CD4-positive, alpha-beta memory T cell (primary cell): ENCODE measurements at regions not wholly inside any gene's neighbourhood (a gene's known extent, or its start where the extent isn't known, plus 50 kb on each side); places are given as distances from the start of the nearest gene placed in this dataset.

Experiments used
- CTCF ChIA-PET: fragments of 350-600 bp; sonication (Branson Sonifier 250); formaldehyde crosslinking; loops from one replicate; lab custom pipeline; 2021; ENCODE audit warnings: inconsistent platforms; ENCODE audit not compliant: partially characterized antibody; lab: Charles Lee
- POLR2A ChIA-PET: fragments of 350-600 bp; sonication (Branson Sonifier 250); formaldehyde crosslinking; loops from one replicate; lab custom pipeline; 2021; ENCODE audit not compliant: partially characterized antibody; lab: Charles Lee
- DNase-seq, 5 donors: peaks; one replicate each; pipeline versions ENCODE4 v3.0.0 to v3.0.0-alpha.2; 2020 to 2022; ENCODE audit warnings: mixed read lengths in 1 of 5
- H3K27ac ChIP-seq: one replicate; pipeline ENCODE4 v1.7.0; 2013; ENCODE audit warnings: low read depth, low read length
- H3K27me3 ChIP-seq: 2 replicates; pipeline ENCODE4 v1.7.0; 2013; ENCODE audit warnings: mild to moderate bottlenecking, low read length, moderate library complexity; ENCODE audit not compliant: insufficient read depth
- H3K36me3 ChIP-seq: 2 replicates; pipeline ENCODE4 v1.7.0; 2013; ENCODE audit warnings: mild to moderate bottlenecking, low read length, moderate library complexity; ENCODE audit not compliant: insufficient read depth
- H3K4me1 ChIP-seq: 2 replicates; pipeline ENCODE4 v1.7.0; 2013; ENCODE audit warnings: mild to moderate bottlenecking, low read length, moderate library complexity; ENCODE audit not compliant: insufficient read depth
- H3K4me3 ChIP-seq, 2 donors: one replicate each; pipeline ENCODE4 v1.7.0; 2013; ENCODE audit warnings: low read length in 2 of 2, mild to moderate bottlenecking in 1 of 2
- H3K9me3 ChIP-seq, 2 donors: one replicate each; pipeline ENCODE4 v1.7.0; 2013; ENCODE audit warnings: low read length in 2 of 2, control low read depth in 1 of 2; ENCODE audit not compliant: control insufficient read depth in 1 of 2
- H3K27ac Mint-ChIP-seq, 7 donors: one replicate each; pipeline ENCODE4 v1.8.0; 2020 to 2021; ENCODE audit warnings: mixed read lengths in 7 of 7, mild to moderate bottlenecking in 6 of 7, inconsistent platforms in 3 of 7, moderate library complexity in 3 of 7
- H3K27me3 Mint-ChIP-seq, 2 donors: one replicate each; pipeline ENCODE4 v1.8.0; 2020 to 2021; ENCODE audit warnings: mixed read lengths in 2 of 2
- H3K36me3 Mint-ChIP-seq, 2 donors: one replicate each; pipeline ENCODE4 v1.8.0; 2020 to 2021; ENCODE audit warnings: mixed read lengths in 2 of 2, inconsistent platforms in 1 of 2, mild to moderate bottlenecking in 1 of 2
- H3K4me1 Mint-ChIP-seq, 4 donors: one replicate each; pipeline ENCODE4 v1.8.0; 2020 to 2021; ENCODE audit warnings: mixed read lengths in 4 of 4, mild to moderate bottlenecking in 1 of 4
- H3K4me3 Mint-ChIP-seq, 8 donors: one replicate each; pipeline ENCODE4 v1.8.0; 2020 to 2021; ENCODE audit warnings: mixed read lengths in 8 of 8, mild to moderate bottlenecking in 7 of 8, moderate library complexity in 6 of 8, inconsistent platforms in 3 of 8
- H3K9me3 Mint-ChIP-seq, 8 donors: one replicate each; pipeline ENCODE4 v1.8.0; 2020 to 2021; ENCODE audit warnings: mixed read lengths in 8 of 8, mild to moderate bottlenecking in 5 of 8, inconsistent platforms in 3 of 8, moderate library complexity in 1 of 8
- intact Hi-C: fragments of 100-400 bp; cut with micrococcal nuclease; formaldehyde crosslinking; loops from one replicate; pipeline ENCODE4 v1.15.1; 2023

DNA sequence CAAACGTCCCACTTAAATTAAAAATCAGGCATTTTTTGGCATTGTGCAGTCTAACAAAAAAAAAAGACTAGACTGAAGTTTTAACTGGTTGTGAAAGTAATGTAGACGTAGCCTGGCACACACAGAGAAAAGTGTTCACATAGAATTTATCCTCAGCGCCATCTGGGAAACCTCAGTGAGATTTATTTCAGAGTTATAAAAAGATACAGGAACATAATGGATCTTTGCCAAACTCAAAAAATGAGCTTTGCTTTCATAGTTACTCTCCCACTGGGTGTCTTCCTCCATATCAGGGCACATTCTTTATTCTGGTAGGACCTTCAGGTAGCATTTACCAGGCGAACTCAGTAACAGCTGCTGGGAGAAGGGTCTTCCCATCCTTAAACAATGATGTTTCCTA is 532.4 kb upstream of the SALL3 start:
- Mint-ChIP-seq H3K4me1 (no peaks in the 10 kb centered on the region), H3K27me3 (no peaks in the 10 kb centered on the region), H3K36me3 (no peaks in the 10 kb centered on the region), H3K4me3 (no peak overlapping the region), H3K27ac (no peak overlapping the region), H3K9me3 (peaks cover 0 to 5% (median 0%) of the 10 kb centered on the region in 8 donors)
- Histone ChIP-seq H3K27me3 (no peaks in the 10 kb centered on the region), H3K36me3 (no peaks in the 10 kb centered on the region), H3K4me1 (no peaks in the 10 kb centered on the region), H3K4me3 (no peak overlapping the region), H3K27ac (no peak overlapping the region), H3K9me3 (no peaks in the 10 kb centered on the region)
- DNase-seq = no peak
- intact Hi-C loops = no loop called here
- POLR2A ChIA-PET = no interaction called here
- CTCF ChIA-PET = no interaction called here

DNA sequence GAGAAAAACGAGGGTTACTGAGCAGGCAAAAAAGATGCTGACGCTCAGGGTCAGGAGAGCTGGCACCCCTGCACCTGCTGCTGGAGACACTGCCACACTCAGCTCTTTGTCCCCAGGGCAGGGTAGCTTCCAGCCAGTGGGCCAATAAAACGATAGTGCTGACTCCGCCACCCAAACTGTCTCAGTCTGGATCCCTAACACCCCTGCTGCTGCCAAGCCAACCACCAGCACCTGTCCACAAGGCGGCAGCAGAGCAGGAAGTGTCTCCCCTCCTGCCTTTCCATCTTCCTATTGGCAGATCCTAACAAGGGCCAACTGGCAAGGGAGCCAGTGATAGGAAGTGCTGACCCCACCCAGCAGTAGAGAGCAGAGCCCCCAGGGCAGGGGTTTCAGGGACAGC is 531.5 kb upstream of the SALL3 start:
- intact Hi-C loops = no loop called here
- CTCF ChIA-PET = no interaction called here
- H3K4me3 Mint-ChIP-seq = no peak overlapping the region

DNA sequence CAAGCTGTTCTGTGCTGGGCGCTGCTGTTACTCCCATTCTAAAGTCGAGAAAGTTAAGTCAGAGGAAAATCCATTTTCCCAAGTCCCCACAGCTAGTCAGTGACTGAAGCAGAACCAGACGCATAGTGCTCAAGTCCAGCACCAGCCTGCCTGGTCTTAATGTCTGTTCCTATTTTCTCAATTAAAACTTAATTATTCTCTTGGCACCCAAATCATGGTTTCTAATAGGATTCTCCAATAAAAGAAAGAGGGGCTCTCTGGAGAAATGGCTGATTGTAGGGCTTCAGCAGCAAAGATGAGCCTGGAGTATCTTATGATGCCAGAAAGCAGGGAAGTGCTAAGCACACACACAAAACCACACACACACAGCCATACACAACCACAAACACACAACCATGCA is 531.0 kb upstream of the SALL3 start:
- H3K27me3 ChIP-seq = no peaks in the 10 kb centered on the region
- Mint-ChIP-seq H3K27me3 (no peaks in the 10 kb centered on the region), H3K36me3 (no peaks in the 10 kb centered on the region), H3K27ac (no peak overlapping the region), H3K4me1 (no peaks in the 10 kb centered on the region), H3K4me3 (no peak overlapping the region), H3K9me3 (peaks cover 0 to 4% (median 0%) of the 10 kb centered on the region in 8 donors)
- no peaks in the 10 kb centered on the region for H3K36me3 ChIP-seq
- H3K9me3 ChIP-seq = no peaks in the 10 kb centered on the region
- CTCF ChIA-PET = no interaction called here
- intact Hi-C loops = no loop called here
- no peaks in the 10 kb centered on the region for H3K4me1 ChIP-seq
- POLR2A ChIA-PET = no interaction called here
- no peak for DNase-seq
- H3K27ac ChIP-seq = no peak overlapping the region
- no peak overlapping the region for H3K4me3 ChIP-seq

More for the DNA sequence above, 531.5 kb upstream of the SALL3 start:
- H3K27ac ChIP-seq = no peak overlapping the region
- peaks cover 0 to 5% (median 0%) of the 10 kb centered on the region in 8 donors for H3K9me3 Mint-ChIP-seq
- H3K4me3 ChIP-seq = no peak overlapping the region
- POLR2A ChIA-PET = no interaction called here
- no peaks in the 10 kb centered on the region for H3K4me1 ChIP-seq
- H3K27me3 Mint-ChIP-seq = no peaks in the 10 kb centered on the region
- no peak for DNase-seq
- no peak overlapping the region for H3K27ac Mint-ChIP-seq
- no peaks in the 10 kb centered on the region for H3K36me3 ChIP-seq
- H3K27me3 ChIP-seq = no peaks in the 10 kb centered on the region
- H3K9me3 ChIP-seq = no peaks in the 10 kb centered on the region
- no peaks in the 10 kb centered on the region for H3K36me3 Mint-ChIP-seq
- no peaks in the 10 kb centered on the region for H3K4me1 Mint-ChIP-seq

DNA sequence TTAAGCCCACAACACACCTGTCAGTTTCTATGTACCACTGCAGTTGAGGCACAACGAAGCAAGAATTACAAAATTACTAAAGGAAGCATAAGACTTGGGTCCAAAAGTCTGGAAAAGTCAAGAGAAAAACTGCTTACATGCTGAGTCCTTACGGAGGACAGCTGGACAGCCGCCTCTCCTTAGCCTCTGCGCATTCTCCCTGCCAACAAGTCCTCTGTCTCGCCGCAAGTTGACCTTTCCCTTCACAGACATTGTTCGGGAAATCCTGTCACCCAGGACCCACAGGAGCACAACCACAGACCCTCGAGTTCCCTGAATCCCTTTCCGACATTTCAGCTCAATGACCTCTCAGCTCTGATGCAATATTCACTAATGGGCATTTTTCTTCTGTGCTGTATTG is 525.4 kb upstream of the SALL3 start:
- POLR2A ChIA-PET = no interaction called here
- H3K27me3 ChIP-seq = no peaks in the 10 kb centered on the region
- no peak overlapping the region for H3K4me3 ChIP-seq
- no peak for DNase-seq
- peaks cover 0 to 4% (median 0%) of the 10 kb centered on the region in 8 donors for H3K9me3 Mint-ChIP-seq
- H3K9me3 ChIP-seq = no peaks in the 10 kb centered on the region
- no peak overlapping the region for H3K27ac Mint-ChIP-seq
- H3K27me3 Mint-ChIP-seq = no peaks in the 10 kb centered on the region
- intact Hi-C loops = no loop called here
- H3K4me1 Mint-ChIP-seq = no peaks in the 10 kb centered on the region
- no peaks in the 10 kb centered on the region for H3K36me3 ChIP-seq
- no peak overlapping the region for H3K27ac ChIP-seq
- CTCF ChIA-PET = no interaction called here
- no peak overlapping the region for H3K4me3 Mint-ChIP-seq
- H3K36me3 Mint-ChIP-seq = no peaks in the 10 kb centered on the region
- no peaks in the 10 kb centered on the region for H3K4me1 ChIP-seq

DNA sequence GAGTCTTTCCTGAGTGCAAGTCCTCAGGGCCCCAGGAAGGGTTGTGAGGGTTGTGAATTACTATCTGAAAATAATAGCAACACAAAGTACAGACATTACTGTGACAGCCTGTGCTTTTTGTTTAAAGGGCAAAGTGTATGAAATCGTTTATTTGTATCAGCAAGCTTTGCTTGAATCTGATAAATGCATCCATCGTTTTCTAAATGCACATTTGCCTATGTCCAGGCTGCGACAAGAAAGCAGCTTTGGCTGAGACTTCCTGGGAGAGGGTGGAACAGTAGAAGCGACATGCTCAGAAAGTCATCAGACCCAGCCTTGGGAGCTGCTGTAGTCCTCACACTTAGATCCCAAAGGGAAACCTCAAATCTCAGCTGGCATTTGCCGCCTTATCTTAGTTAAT is 524.2 kb upstream of the SALL3 start:
- Histone ChIP-seq H3K27ac (no peak overlapping the region), H3K4me3 (no peak overlapping the region), H3K36me3 (no peaks in the 10 kb centered on the region), H3K4me1 (no peaks in the 10 kb centered on the region), H3K27me3 (no peaks in the 10 kb centered on the region), H3K9me3 (no peaks in the 10 kb centered on the region)
- no peak for DNase-seq
- H3K36me3 Mint-ChIP-seq = no peaks in the 10 kb centered on the region
- H3K9me3 Mint-ChIP-seq = peaks cover 0 to 4% (median 0%) of the 10 kb centered on the region in 8 donors
- POLR2A ChIA-PET = no interaction called here
- H3K27me3 Mint-ChIP-seq = no peaks in the 10 kb centered on the region
- intact Hi-C loops = no loop called here
- H3K27ac Mint-ChIP-seq = no peak overlapping the region
- H3K4me1 Mint-ChIP-seq = no peaks in the 10 kb centered on the region
- CTCF ChIA-PET = no interaction called here
- no peak overlapping the region for H3K4me3 Mint-ChIP-seq

DNA sequence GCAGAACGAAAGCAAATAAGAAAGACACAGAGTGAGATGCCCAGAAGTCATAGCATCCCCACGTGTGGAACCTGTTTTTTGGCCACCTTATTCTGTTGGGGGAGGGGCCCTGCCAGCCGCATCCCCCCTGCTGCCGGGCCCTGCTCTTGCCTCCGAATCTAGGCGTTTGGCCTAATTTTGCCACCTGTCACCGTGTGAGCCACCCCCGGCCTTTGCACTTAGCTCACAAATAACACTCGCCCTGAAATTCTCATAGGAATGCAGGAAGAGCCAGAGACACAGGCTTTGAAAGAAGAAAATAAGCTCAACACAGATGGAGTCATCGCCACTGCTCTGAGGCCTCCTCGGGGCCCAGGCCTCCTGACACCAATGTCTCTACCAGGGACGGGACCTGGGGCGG is 522.6 kb upstream of the SALL3 start:
- DNase-seq = no peak
- POLR2A ChIA-PET = no interaction called here
- intact Hi-C loops = no loop called here

DNA sequence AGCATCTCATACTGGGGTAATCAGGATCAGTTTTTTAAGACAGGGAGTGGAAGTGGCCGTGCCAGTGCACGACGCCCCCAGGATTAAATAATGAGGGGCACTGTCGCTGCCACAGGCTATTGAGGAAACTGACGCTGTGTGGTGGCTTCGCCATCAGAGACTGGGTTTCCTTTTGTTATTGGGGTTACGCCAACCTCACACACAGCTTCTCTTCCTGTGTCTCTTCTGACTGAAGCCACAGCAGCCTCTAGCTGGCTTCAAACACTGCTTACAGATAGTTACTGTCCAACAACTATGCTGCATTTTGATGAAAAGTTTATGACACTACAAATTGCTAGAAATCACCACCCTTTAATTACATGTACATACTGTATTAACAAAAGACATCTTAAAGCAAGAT is 521.9 kb upstream of the SALL3 start:
- H3K27me3 Mint-ChIP-seq = no peaks in the 10 kb centered on the region
- H3K4me1 Mint-ChIP-seq = no peaks in the 10 kb centered on the region
- CTCF ChIA-PET = no interaction called here
- Histone ChIP-seq H3K36me3 (no peaks in the 10 kb centered on the region), H3K9me3 (no peaks in the 10 kb centered on the region), H3K4me3 (no peak overlapping the region), H3K27me3 (no peaks in the 10 kb centered on the region), H3K4me1 (no peaks in the 10 kb centered on the region), H3K27ac (no peak overlapping the region)
- no peak overlapping the region for H3K27ac Mint-ChIP-seq
- no peak for DNase-seq
- intact Hi-C loops = no loop called here
- H3K36me3 Mint-ChIP-seq = no peaks in the 10 kb centered on the region
- peaks cover 0 to 4% (median 0%) of the 10 kb centered on the region in 8 donors for H3K9me3 Mint-ChIP-seq
- H3K4me3 Mint-ChIP-seq = no peak overlapping the region
- POLR2A ChIA-PET = no interaction called here

More for the DNA sequence above, 522.6 kb upstream of the SALL3 start:
- Histone ChIP-seq H3K9me3 (no peaks in the 10 kb centered on the region), H3K4me1 (no peaks in the 10 kb centered on the region), H3K27me3 (no peaks in the 10 kb centered on the region), H3K27ac (no peak overlapping the region), H3K36me3 (no peaks in the 10 kb centered on the region), H3K4me3 (no peak overlapping the region)
- Mint-ChIP-seq H3K9me3 (peaks cover 0 to 4% (median 0%) of the 10 kb centered on the region in 8 donors), H3K4me3 (no peak overlapping the region), H3K4me1 (no peaks in the 10 kb centered on the region), H3K27me3 (no peaks in the 10 kb centered on the region), H3K36me3 (no peaks in the 10 kb centered on the region), H3K27ac (no peak overlapping the region)
- CTCF ChIA-PET = no interaction called here

DNA sequence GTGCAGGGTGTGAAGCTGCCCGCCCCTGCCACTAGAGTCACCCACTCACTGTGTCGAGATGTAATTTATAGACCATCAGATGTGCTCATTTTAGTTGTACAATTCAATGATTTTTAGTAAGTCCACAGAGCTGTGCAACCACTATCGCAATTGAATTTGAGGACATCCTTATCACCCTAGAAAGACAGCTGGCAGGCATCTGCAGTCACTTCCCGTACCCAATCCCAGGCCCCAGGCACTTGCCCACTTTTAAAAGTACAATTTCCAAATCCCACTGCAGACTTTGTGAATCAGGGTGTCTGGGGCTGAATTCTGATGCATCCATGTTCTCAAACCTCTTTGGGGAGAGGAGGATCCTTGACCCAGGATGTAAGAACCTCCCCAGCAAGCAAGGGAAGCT is 521.3 kb upstream of the SALL3 start:
- POLR2A ChIA-PET = no interaction called here
- no peak for DNase-seq
- CTCF ChIA-PET = no interaction called here
- Mint-ChIP-seq H3K4me3 (no peak overlapping the region), H3K27me3 (no peaks in the 10 kb centered on the region), H3K4me1 (no peaks in the 10 kb centered on the region), H3K9me3 (peaks cover 0 to 5% (median under 1%) of the 10 kb centered on the region in 8 donors), H3K27ac (no peak overlapping the region), H3K36me3 (no peaks in the 10 kb centered on the region)
- Histone ChIP-seq H3K36me3 (no peaks in the 10 kb centered on the region), H3K4me1 (no peaks in the 10 kb centered on the region), H3K27ac (no peak overlapping the region), H3K4me3 (no peak overlapping the region), H3K9me3 (no peaks in the 10 kb centered on the region), H3K27me3 (no peaks in the 10 kb centered on the region)
- intact Hi-C loops = no loop called here
